HG03558 (cell line): ENCODE measurements at regions not wholly inside any gene's neighbourhood (a gene's known extent, or its start where the extent isn't known, plus 50 kb on each side); places are given as distances from the start of the nearest gene placed in this dataset.

Experiments
- ATAC-seq: cut with Tn5 transposase; IDR thresholded peaks from one replicate; pipeline ENCODE4 v1.9.1; 2021; ENCODE audit warnings: moderate number of reproducible peaks; ENCODE audit not compliant: unreplicated experiment; ENCODE audit errors: extremely low read depth

DNA sequence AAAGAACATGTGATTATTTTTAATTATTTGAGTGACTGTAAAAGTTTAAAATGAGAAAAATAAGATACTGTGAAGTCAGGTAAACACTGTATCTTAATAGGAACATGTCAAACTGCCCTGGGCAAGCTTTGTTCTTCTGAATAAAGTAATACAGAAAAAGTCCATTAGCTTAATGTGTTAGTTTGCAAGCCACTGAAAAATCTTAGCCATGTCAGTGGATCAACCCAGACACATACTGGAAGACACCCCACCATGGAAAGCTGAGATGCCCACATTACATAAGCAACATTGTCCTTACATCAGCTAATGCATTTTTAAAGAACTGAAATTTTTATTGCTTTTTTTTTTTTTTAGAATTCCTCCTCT lies 155.2 kb downstream of the BBOX1 start:
- ATAC-seq = no peak

DNA sequence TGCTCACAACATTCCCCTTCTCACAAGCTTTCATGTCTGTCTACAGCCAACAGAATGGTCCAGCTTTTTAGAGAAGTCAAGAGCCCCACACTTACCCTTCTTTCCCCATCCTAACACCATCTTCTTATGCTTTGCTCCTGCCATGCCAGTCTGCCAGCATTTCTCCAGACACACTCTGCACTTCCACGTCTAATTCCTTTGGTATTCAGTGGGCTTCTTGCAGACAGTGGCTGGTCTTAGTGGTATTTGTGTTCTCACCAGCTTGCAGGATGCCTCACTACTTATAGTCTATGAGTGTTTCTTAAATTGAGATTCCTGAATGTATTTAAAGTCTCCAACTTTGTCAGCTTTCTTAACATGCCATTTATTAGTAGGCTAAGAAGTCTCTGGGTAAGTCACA lies 154.4 kb downstream of the BBOX1 start:
- ATAC-seq = no peak

DNA sequence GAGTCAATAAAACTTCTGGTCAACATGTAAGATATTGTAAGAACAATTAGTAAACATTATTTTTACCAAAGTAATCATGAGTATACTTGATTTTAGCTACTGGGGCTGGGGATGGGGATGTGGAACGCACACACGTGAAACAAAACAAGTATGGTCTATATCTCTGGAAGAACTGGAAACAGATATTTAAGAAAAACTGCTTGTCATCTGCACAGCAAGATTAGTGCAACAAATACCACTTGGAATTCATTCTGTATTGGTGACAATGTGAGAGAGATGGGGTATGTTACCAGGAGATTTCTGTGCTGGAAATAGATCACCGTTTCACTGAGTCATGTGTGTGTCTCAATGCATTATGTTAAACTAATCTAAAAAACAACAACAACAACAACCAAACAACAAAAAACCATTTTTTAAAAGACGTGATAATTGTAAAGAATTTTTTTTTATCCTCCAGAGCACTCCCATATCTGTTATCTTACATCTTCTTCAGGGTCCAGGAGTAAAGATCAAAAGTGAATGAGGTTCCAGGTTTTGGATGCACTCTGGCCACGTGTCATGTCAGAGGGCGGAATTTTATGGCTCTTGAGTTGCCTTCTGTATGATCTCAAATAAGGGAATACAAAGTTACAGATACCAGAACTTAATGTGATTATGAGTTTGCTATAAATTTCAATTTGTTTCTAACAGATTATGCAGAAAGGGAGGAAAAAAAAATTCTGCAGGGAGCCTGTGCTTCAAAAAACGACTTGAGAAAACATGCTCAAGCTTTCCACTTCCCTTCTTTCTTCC lies 153.0 kb downstream of the BBOX1 start:
- ATAC-seq = no peak

- no peak for ATAC-seq
These were observed 151.6 kb downstream of the BBOX1 start for GRCh38 chr11:27192184-27192583.

DNA sequence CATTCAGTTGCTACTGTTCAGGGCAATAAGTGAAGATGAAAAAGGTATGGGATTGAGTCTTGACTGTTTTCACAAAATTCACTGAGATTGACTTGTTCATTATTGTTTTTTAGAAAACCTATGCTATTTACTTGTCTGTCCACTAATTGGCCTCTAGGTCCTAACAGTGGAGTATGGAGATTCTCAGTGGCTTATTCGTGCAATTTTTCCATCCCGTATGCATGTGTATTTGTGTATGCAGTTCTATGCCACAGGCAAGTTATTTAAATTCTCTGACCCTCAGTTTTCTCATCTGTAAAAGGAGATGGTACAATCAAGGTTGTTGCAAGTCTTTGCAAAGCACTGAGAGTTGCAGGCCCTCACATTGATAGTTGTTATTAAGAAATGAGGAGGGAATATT lies 151.0 kb downstream of the BBOX1 start:
- ATAC-seq = no peak

- no peak for ATAC-seq
These were observed 148.1 kb downstream of the BBOX1 start for GRCh38 chr11:27188696-27189095.

DNA sequence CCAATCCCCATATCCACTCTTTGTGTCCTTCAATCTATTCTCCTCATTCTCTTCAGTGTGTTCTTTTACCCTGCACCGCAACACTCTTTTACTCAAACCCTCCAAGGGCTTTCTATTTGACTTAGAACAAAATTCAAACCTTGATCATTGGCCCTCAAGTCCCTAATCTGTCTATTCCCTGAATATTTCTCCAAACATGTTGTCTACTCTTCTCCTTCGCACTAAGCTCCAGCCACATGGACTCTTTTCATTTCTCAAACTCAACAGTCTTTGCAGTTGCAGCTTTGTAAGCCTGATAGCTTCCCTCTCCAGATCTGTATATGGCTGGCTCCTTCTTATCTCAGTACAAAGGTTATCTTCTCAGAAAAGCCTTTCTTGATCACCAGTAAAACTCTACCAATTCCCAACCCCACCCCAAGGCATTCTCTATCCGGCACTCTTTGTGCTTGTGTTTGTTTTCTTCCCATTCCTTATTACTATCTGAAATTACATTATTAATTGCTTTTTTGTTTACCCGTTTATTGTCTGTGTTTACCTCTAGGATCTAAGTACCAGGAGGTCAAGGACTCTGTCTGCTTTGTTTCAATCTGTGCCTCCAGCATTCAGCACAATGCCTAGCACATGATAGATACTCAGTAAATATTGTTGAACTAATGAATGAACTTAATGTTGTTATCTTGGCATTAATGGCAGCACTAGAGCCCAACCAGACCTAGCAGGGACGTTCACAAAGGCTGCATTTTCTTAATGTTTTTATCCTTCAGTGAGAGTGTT lies 147.4 kb downstream of the BBOX1 start:
- no peak for ATAC-seq

- ATAC-seq = no peak
These were observed 146.6 kb downstream of the BBOX1 start for GRCh38 chr11:27187075-27187847.

DNA sequence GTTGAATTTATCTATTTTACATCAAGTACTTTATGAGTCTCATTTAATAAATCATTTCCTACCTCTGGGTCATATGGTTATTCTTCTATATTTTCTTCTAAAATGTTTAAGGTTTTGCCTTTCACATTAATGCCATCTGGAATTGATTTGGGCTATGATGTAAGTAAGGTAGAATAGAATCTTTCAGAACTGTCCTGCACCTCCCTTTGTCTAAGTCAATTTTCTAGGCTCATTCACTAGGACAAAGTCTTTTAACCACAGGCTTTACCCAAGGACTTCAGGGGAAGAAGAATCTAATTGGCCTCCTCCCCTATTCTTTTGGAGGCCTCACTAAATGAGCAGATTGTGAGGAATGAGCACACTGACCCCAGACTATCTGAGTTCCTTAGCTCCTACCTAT lies 146.0 kb downstream of the BBOX1 start:
- no peak for ATAC-seq

DNA sequence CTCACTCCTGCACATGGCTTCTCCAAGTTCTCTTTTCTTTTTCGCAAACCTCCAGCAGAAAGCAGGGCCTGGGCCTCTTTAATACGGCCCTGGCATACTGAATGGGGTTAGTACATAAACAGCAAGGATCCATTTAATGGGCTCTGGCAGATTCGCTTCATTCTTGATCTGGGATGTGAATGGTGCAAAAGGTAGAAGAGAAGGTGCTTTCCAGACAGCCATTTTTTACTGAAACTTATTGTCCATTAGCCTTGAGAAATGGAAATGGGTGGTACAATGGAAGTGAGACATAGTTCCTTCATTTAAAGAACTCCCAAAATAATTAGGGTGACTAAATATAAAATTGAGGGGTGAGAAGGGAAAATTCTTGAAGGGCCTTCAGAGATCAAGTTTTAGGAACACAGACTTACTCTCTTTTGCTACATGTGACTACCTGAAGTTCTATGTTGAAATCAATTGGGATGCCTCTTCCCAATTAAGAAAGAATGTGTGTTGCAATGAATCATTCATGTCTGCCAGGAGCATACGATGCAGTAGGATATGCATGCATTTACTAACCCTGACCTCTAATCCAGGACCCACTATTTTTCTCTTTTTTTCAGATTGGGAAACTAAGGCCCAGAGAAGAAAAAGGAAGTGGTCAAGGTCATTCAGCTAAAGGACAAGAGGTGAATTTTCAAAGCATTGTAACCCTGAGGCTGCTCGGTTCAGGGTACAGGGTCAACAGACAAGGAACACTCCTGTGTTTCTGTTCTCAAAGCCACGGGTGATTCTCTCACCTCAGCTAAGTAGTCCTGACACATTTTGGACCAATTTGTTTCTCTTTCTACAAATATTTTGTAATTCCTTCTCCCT lies 144.1 kb downstream of the BBOX1 start:
- no peak for ATAC-seq

DNA sequence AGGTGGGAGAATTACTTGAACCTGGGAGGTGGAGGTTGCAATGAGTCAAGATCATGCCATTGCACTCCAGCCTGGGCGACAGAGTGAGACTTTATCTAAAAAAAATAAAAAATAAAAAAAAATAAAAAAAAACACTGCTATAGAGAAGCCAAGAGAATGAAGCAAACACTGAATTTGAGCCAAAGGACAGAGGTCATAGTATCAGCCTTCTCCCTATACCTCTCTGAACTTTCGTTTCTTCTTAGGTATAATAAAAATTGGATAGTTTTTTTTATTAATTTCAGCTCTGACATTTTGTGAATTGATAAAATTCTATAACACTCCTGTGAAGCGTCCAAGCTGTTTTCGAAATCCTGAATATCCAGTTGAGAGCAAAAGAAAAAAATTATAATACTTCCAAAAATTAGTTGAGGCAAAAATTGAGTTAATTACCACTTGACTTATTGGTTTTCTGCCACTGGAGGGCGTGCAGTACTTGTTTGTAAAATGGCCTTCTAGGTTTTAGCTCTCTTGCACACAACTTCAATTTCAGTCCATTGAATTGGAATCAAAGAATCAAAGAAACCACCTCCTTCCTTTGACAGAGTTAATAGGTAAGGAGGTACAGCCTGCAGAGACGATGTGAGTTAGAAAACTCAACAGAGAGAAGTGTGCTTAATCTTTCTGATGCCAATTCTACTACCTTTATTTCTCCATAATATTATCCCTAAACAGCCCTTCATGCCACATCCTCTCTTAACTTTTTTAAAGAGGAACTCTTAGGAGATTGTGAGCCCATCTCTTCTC lies 143.2 kb downstream of the BBOX1 start:
- ATAC-seq = no peak

DNA sequence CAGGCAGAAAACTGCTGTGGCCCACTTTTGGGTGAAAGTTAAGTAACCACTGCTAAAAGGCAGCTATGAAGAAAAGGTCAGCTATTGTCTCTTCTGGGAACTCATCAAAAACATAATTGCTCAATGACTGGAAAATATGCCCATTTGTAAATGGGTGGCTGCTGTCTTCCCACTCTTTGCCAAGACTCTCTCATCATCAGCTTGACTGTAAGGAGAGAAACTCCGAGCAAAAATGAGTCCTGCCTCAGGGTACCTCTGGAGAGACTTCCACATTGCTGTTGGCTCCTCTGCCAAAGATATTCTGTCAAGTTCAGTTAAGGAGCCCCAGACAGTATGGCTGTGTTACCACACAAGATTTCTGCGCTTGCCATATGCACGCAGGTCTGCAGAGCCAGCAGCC lies 138.7 kb downstream of the BBOX1 start:
- no peak for ATAC-seq

DNA sequence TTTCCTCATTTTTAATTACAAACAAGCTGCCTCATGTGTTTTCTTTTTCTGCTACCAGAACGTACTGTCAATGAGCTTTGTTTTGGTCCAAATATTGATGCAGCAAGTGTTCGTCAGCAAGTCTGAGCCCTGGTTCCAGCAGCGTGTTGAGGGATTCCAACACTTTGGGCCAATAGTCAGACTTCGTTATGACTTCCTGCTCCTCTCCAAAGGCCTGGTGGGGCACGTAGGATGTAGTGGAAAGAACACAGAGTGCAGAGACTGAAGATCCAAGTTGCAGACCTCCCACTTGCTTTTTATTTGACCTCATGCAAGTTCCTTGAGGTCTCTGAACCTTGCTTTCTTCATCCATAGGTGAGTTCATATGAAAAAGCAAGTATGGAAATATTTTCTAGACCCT lies 138.2 kb downstream of the BBOX1 start:
- no peak for ATAC-seq
